Lung (tissue), 11 donors: ENCODE measurements at regions not wholly inside any gene's neighbourhood (a gene's known extent, or its start where the extent isn't known, plus 50 kb on each side); places are given as distances from the start of the nearest gene placed in this dataset.

Experiments
- ATAC-seq: fragments of 200-7000 bp; cut with Tn5 transposase; one replicate; pipeline ENCODE4 v1.9.1; 2020; ENCODE audit warnings: moderate number of reproducible peaks; ENCODE audit not compliant: insufficient read depth, low FRiP score
- DNase-seq, 3 donors: peaks; one replicate each; pipeline ENCODE4 v3.0.0-alpha.2; 2013 to 2017
- H3K27ac ChIP-seq, 2 donors: one replicate each; pipeline ENCODE4 v1.5.1; 2013; ENCODE audit warnings: mild to moderate bottlenecking in 2 of 2, moderate library complexity in 2 of 2, control low read depth in 1 of 2, inconsistent platforms in 1 of 2, low read depth in 1 of 2, low read length in 1 of 2
- H3K27me3 ChIP-seq, 3 donors: one replicate each; pipeline ENCODE4 v1.5.1; 2013; ENCODE audit warnings: low read length in 2 of 3; ENCODE audit not compliant: control insufficient read depth in 3 of 3, insufficient read depth in 3 of 3
- H3K36me3 ChIP-seq, 4 donors: one replicate each; pipeline ENCODE4 v1.5.1; 2013; ENCODE audit warnings: low read length in 4 of 4, mild to moderate bottlenecking in 1 of 4, moderate library complexity in 1 of 4; ENCODE audit not compliant: control insufficient read depth in 4 of 4, insufficient read depth in 4 of 4
- H3K4me1 ChIP-seq, 5 donors: one replicate each; pipeline ENCODE4 v1.5.1; 2013; ENCODE audit warnings: low read length in 5 of 5, mild to moderate bottlenecking in 2 of 5, moderate library complexity in 1 of 5; ENCODE audit not compliant: control insufficient read depth in 5 of 5, insufficient read depth in 5 of 5
- H3K4me3 ChIP-seq: one replicate; pipeline ENCODE4 v1.5.1; 2013; ENCODE audit warnings: mild to moderate bottlenecking, control low read depth, moderate library complexity
- H3K9ac ChIP-seq, 2 donors: one replicate each; pipeline ENCODE4 v1.5.1; 2013; ENCODE audit warnings: low read length in 2 of 2, control low read depth in 1 of 2; ENCODE audit not compliant: insufficient read depth in 1 of 2
- H3K9me3 ChIP-seq, 4 donors: one replicate each; pipeline ENCODE4 v1.5.1; 2013; ENCODE audit warnings: low read length in 3 of 4, mild to moderate bottlenecking in 1 of 4, moderate library complexity in 1 of 4; ENCODE audit not compliant: control insufficient read depth in 4 of 4, insufficient read depth in 3 of 4
- WGBS, 2 donors: extraction: QIAGEN DNeasy Blood & Tissue Kit; methylation state at CpG; one replicate each; pipeline ENCODE4 v1.1.7; 2013; 5-methylcytosine and 5-hydroxymethylcytosine counted together
- TF ChIP-seq, protein P1 (sequence below): IDR thresholded peaks from 2 replicates; pipeline ENCODE4 v1.5.1; 2012; ENCODE audit warnings: mild to moderate bottlenecking; ENCODE audit errors: control extremely low read depth, extremely low read depth
- donor health status: control.
- donor health status: control.
- donor health status: Bipolar disorder and iron deficiency.
- donor health status: healthy.
- donor health status: DM: yes; HTN: yes; CAD: no.

- no peak for ATAC-seq
- no peak overlapping the region for H3K4me3 ChIP-seq
- H3K27me3 ChIP-seq = no peaks in the 10 kb centered on the region
- WGBS, 2 donors = 81 to 86% methylated on average over 12 of the region's 12 CpGs
- H3K9ac ChIP-seq = no peak overlapping the region
- TF ChIP-seq, protein P1, sequence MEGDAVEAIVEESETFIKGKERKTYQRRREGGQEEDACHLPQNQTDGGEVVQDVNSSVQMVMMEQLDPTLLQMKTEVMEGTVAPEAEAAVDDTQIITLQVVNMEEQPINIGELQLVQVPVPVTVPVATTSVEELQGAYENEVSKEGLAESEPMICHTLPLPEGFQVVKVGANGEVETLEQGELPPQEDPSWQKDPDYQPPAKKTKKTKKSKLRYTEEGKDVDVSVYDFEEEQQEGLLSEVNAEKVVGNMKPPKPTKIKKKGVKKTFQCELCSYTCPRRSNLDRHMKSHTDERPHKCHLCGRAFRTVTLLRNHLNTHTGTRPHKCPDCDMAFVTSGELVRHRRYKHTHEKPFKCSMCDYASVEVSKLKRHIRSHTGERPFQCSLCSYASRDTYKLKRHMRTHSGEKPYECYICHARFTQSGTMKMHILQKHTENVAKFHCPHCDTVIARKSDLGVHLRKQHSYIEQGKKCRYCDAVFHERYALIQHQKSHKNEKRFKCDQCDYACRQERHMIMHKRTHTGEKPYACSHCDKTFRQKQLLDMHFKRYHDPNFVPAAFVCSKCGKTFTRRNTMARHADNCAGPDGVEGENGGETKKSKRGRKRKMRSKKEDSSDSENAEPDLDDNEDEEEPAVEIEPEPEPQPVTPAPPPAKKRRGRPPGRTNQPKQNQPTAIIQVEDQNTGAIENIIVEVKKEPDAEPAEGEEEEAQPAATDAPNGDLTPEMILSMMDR = no peak
- H3K4me1 ChIP-seq = peaks cover 7 to 29% (median 10%) of the 10 kb centered on the region in 5 donors
- H3K9me3 ChIP-seq = no peaks in the 10 kb centered on the region
- H3K27ac ChIP-seq = no peak overlapping the region
- no peak for DNase-seq
- no peaks in the 10 kb centered on the region for H3K36me3 ChIP-seq
Measured at GRCh38 chr6:157761331-157761921, 61.6 kb upstream of the SNX9 start.

- TF ChIP-seq, protein P1 = no peak
- Histone ChIP-seq H3K9ac (no peak overlapping the region), H3K27ac (no peak overlapping the region), H3K4me1 (peaks cover 7 to 24% (median 10%) of the 10 kb centered on the region in 5 donors), H3K9me3 (no peaks in the 10 kb centered on the region), H3K27me3 (no peaks in the 10 kb centered on the region), H3K36me3 (no peaks in the 10 kb centered on the region), H3K4me3 (no peak overlapping the region)
- no peak for ATAC-seq
- WGBS, 2 donors = 84 to 87% methylated on average over 13 of the region's 13 CpGs
- no peak for DNase-seq
Measured at GRCh38 chr6:157761926-157762325, 61.1 kb upstream of the SNX9 start.

GRCh38 chr6:157762636-157763035 is 60.4 kb upstream of the SNX9 start:
- peaks cover 7 to 21% (median 10%) of the 10 kb centered on the region in 5 donors for H3K4me1 ChIP-seq
- no peaks in the 10 kb centered on the region for H3K27me3 ChIP-seq
- H3K4me3 ChIP-seq = no peak overlapping the region
- no peak overlapping the region for H3K9ac ChIP-seq
- H3K27ac ChIP-seq = no peak overlapping the region
- TF ChIP-seq, protein P1 = no peak
- no peaks in the 10 kb centered on the region for H3K9me3 ChIP-seq
- WGBS, 2 donors = 31 to 46% methylated on average over 7 of the region's 7 CpGs
- DNase-seq (no peak), ATAC-seq (no peak)
- no peaks in the 10 kb centered on the region for H3K36me3 ChIP-seq
